Inflammatory macrophage (primary cell): ENCODE measurements at regions not wholly inside any gene's neighbourhood (a gene's known extent, or its start where the extent isn't known, plus 50 kb on each side); places are given as distances from the start of the nearest gene placed in this dataset.
"Not testable (repeated sequence)": the region's sequence is repeated elsewhere in the genome, so short reads cannot be mapped to it uniquely, and the experiment has no call there.

ENCODE experiments used
- DNase-seq, 2 donors: peaks; one replicate each; pipeline ENCODE4 v3.0.0-alpha.2; 2020 to 2022

DNA sequence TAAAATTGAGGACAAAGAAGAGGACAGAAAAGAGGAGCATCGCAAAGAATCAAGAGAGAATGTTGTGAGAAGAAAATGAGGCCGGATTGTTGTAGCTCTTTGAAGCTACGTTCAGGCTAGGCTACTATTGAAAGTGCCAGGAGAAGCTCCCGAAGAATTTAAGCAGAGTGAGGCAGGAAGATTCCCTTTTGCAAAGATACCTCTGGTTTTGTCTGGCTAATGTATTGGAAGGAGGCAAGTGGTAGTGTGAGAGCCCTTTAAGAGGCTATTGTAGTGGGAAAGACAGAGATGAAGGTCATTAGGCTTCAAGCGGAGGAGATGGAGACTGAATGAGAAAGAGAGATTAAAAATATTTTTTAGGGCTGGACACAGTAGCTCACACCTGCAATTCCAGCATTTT is 476.9 kb upstream of the ADGRL2 start:
- DNase-seq: no peak

DNA sequence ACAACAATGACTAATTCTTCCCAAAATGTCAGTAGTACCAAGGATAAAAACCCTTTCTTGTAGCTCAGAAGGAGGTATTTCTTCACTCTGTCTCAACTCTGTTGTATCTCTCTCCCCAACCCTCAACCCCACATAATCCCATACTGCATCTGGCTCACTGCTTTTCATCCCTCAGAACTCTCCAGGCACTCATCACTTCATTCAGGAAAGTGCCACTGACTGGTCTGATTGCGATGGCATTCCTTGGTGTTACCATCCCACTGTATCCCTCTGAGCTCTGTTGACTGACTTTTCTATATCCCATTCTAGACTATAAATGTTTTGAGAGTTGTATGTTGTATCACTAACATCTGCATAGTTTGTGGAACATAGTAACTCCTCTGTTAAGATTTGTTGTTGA is 483.5 kb upstream of the ADGRL2 start:
- no peak for DNase-seq

DNA sequence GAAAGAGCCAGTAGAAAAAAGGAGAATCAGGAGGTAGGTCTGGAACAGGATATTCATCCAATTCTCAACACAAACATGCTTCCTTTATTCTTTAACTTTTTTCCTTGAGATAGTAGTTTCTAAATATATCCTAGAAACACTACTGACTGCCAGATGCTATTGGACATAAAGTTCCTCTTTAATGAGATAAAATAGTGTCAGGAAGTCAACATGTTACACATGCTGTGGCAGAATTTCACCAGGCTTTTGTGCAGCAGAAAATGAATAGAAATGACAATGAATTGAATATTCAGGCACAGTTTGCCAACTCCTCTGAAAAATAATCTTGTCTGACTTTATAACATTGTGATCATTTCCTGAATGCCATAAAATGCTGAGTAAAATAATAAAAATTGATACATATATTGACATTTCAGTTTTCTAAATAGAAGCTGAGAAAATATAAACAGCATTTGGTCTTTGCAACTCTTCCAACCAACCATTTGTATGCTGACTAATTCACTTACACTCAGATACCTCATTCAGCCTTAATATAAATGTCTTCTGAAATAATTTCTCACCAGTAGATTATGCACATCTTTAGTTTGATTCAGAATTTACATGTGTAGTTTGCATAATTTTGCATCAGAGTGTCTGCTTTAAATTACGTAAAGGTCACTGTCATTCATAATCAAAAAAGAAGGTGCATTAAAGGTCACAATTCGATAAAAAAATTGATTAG is 486.1 kb upstream of the ADGRL2 start:
- DNase-seq: peak in 1 of 2 donors; percentile 24

DNA sequence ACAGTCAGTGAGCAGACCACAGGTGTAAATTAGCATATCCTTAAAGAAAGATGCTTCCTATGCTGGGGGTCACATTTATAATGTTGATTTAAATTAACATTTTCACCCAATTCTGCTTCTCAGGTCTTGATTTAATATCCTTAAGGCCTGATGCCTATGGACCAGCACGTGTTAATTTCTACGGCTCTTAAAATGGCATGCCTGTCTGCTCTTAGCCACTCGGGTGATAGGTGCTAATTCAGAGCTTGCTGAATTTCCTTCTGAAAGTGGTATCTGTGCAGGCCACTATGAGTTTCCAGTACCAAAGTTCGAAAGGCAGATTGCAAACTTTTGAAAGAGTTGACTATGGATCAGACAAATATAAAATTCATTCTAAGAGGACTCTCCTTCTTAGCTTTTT is 487.4 kb upstream of the ADGRL2 start:
- DNase-seq: no peak

DNA sequence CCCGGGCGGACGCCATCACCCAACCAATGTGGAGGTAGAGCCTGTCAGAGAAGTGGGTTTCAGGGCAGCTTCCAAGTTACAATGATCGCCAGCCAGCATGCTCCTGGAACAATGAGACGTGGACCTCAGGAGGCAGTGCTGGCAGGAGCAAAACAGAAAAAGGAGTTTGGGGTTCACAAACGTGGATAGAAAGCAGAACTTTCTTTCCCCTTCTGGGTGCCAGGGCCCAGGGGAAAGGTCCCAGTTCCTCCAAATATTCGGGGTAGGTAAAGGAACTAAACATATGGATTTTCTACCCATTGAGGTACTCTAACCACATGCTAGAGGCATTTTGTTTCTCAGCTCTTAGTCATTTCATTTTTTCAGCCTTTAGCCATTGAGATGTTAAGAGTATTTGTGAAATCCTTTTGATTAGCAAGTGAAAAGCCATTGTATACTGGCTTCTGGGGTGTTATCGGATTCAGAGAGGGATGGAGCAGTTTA is 488.4 kb upstream of the ADGRL2 start:
- DNase-seq: no peak

DNA sequence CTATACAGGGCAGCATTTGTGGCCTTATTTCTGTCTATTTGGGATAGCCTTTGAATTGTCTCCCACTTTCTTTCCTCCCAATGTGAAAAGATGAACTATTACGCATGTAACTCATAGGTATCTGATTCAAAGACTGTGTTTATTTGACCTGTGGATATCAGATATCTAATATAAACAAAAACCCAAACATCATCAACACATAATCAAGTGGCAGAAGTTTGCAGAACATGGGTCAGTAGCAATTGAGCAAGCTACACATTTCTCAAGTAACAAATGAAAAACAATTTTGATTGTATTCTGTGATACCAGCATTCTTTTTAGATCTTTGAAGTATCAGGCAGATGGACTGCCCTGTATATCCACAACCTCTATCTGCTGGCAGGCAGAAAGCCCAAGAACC is 490.5 kb upstream of the ADGRL2 start:
- no peak for DNase-seq

DNA sequence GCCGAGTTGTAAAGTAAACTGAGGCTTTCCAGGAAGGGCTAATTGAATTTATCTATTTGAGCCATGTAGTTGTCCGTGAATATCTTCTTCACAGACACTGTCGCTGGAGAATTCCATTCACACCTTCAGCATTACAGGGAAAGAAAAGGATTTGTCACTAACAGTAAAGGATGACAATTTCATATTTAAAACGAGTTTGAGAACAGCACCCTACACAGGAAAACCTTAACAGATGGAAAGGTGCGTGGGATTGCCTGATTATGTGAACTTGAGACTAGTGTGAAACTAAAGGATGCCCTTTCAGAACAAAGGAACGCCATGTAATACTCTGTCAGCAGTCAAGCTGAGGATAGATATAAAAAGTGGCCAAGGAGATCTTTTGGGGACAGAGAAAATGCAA is 492.5 kb upstream of the ADGRL2 start:
- DNase-seq: no peak

DNA sequence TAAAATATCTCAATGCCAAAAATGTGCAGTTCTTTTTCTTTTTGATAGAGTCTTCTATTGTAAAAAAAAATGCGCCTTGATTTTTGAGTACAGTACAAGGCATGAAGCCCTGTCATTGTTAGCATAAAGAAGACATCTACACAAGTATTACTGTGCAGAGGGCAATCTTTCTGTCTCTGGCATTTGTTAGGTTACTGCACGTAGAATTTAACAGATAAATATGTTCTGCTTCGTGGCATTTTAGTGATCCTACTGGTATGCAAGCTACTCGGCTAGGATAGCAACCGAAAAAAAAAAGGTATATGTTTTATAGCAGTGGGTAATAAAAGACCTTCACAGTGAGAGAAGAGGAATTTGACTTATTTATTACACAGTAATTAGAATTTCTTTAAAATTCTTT is 492.9 kb upstream of the ADGRL2 start:
- DNase-seq: no peak

DNA sequence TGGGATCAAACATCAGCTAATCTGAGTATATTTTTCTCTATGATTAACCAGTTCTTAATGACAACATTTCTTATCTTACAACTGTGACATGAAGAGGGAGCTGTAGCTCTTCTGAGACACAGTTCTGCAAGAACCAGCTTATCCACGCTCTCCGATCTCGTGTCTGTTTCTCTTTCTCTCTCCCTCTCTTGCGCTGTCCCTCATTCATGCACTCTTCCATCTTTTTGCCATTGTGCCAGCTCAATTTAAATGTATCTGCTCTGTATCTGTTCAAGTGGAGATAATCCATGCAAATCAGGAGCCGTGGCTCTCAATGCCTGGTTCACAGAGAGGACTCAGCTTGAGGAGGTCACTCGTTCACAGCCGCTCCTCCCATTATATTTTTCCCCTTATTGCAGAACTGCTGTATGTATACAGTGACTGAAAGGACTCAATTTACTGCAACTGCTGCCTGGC is 494.7 kb upstream of the ADGRL2 start:
- DNase-seq: peak in 1 of 2 donors; percentile 11

DNA sequence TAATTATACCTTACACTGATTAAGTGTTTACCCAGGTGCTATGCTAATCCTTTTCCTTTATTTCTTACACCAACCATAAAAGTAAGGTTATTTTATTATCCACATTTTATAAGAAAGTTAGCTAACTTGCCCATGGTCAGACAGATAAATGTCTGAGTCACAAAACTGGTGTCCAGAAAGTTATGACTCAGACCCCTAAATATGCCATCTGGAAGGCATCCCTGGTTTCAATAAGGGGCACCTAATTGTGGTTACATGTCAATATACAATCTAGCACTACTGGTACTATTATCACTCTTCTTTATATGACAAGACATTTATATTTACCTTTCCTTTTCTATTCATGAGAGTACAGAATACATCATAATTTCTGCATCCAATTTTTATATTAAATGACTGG is 496.5 kb upstream of the ADGRL2 start:
- no peak for DNase-seq

DNA sequence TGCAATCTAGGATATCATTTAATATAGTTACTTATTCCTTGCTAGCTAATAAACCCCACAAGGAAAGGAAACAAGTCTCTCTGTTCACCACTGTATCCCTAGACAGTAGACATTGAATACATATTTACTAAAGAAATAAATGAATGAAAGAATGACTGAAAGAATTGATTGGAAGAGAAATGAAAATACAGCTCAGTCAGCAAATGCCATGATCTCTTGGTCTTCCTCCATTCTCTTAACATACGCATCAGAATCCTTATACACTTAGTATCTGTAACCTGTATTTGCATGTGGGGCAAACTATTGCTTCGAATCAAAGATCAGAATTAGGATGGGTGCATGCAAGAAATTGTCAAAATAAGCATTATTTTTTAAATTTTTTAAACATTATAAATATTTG is 500.8 kb upstream of the ADGRL2 start:
- DNase-seq: no peak

DNA sequence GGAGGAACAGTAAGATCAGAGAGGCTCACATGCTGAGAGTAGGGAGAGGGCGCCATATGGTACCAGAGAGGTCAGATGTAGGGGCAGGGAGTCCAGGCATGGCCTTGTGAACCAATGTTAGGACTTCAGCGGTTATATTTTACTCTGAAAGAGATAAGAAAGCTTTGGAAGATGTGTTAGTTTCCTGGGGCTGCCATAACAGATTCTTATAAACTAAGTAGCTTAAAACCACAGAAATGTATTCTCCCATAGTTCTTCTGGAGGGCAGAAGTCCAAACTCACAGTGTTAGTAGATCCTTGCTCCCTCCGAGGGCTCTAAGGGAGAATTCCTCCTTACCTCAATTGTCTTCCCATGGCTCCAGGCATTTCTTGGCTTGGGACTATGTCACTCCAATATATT is 502.5 kb upstream of the ADGRL2 start:
- DNase-seq: no peak

DNA sequence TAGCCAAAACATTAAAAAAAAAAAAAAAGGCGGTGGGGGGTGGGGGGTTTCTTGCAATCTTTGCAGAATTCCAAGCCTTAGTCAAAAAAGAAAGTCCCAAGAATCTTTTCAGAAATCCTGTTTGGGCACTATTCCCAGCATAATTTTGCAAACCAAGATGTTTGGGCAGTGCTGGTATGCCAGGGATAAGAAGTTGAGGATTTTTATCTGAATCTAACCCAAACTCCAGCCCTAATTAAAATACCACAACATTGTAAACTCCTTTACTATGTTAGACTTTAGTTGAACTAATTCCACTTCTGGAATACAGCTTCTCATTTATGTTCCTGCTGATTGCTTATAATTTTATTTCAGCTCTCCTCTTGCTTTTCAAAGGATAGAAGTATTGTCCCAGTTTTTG is 504.1 kb upstream of the ADGRL2 start:
- DNase-seq: no peak

DNA sequence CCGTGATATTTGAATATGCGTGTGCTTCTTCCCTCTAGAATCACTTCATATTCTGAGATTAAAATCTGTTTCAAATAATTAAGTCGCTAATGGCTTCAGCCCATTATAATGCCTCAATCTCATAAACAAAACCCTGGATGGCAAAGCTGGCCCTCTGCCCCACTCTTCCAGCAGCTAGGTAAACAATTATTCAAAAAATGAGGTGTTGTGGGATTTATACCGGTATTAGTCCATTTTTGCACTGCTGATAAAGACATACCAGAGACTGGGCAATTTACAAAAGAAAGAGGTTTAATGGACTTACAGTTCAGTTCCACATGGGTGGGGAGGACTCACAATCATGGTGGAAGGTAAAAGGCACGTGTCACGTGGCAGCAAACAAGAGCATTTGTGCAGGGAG is 510.4 kb upstream of the ADGRL2 start:
- no peak for DNase-seq

DNA sequence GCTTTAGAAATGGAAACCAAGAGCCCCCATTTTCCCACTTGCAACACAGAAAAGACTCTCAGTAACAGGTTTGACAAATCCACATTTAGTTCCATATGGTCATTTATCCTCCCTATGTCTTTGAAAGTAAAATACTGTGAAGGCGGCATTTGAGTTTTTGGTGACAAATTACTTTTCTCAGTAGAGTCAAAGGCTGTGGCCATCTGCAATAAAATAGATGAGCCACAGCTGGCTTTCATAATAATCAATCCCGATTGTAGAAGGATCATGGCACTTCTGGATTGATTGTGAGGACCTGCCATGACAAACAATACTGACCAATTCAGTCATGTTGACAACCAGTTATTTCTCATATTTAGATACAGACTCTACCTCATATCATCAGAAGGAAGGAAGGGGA is 512.0 kb upstream of the ADGRL2 start:
- DNase-seq: no peak

DNA sequence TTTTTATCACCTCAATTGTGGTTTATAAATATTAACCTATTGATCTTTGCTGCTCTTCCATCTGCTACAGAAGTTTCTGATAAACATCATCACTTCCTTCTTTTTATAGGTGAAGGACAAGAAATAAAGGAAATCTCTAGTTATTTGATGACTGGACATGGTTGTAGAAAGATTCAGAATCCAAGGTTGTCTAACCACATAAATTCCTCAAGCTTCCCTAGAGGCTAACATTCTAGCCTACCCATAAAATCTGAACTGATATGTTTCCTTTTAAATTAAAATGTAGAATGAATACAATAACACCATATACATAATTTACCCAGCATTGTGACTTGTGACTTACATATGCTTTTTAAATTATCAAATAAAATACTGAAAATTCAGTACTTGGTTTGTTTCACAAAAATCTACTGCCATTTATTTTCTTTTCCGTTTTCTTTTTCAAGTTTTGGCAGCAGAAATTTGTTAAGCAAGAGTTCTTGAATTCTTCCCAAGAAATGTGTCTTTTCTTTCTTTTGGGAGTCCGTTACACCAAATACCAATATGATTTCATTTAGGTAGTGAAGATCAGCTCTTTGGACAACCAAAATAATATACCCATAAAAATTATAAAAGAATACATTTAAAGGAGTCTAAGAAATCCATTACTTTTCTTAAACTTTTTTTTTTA is 513.2 kb upstream of the ADGRL2 start:
- no peak for DNase-seq

DNA sequence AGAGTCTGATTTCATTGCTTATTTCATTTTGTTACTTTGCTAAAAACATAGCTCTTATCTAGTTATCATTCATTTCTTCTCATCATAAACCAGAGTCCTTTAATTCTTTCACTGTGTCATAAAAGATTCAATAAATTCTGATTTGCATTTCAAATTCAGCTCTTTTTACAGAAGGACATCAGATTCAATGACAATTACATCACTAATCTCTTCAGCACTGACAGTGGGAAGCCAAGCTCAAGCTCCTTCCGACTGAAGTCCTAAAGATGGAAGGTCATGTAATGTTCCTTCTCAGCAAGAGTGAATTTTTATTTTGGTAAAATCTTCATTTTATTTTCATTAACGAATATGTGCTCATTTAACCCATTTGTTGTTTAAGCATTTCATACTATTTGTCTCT is 530.7 kb upstream of the ADGRL2 start:
- DNase-seq: no peak

DNA sequence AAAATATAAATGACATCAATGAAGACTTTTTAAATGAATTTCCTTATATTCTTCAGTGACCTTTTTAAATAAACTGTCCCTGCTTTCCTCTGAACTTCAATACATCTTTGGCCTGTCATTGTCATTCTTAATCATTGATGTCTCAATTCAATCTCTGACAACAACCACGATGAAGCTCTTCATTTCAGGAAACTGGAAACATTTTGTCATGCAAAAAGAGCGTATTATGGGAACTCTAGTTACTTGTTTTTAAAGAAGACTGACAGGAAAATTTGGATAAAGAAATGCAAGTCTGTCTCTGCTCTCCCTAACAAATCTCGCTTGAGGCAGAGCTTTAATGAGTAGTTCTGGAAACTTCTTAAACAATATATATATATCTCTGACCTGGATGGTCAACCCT is 535.8 kb upstream of the ADGRL2 start:
- no peak for DNase-seq

DNA sequence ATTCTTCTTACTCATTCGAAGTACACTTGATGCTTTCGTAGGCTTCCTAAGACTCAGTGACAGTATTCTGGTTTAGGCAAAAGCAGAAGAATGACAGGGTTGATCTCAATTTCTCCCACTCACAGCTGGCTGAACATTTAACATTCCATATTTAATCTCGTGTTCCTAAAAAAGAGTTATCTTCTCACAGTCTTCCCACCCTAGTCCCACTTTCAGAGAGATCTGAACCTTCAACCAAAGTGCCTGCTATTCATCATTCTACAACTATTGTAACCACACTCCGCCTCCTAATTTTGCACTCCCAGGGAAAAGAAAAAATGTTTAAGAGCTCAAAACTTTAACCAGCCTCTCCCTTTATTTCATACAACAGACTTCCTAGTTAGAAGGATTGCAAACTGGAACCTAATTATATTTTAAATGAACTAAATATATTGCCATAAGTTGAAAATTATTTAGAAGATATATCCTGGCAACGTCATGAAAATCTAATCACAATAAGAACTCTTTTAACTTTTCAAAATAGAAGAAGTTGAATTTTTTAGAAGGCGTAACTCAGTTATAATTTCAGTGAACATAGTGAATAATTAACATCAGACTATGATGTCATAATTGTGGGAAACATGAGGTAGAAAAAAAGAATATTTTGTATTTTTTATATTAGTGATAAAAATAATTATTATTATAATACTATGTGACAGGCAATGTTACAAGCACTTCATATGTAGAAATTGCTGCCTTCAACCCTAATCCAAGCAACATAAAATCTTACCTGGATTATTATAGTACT is 540.9 kb upstream of the ADGRL2 start:
- DNase-seq: no peak

DNA sequence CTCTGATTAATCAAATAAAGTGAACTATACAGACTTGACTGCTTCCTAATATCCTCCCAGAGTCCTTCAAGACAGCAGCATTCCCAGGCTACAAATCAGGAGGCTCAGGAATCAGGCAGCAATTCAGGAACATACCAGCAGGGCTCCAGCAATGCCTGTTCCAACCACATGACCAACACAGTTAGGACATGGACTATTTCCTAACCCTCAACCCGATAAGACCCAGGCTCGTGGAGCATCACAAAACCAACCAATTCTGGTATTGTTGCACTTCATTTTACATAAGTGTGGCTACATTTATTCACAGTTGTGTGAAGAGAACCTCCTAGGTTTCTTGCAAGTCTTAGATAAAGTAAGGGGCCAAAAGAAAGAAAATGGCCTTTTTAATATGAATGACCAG is 546.2 kb upstream of the ADGRL2 start:
- no peak for DNase-seq

DNA sequence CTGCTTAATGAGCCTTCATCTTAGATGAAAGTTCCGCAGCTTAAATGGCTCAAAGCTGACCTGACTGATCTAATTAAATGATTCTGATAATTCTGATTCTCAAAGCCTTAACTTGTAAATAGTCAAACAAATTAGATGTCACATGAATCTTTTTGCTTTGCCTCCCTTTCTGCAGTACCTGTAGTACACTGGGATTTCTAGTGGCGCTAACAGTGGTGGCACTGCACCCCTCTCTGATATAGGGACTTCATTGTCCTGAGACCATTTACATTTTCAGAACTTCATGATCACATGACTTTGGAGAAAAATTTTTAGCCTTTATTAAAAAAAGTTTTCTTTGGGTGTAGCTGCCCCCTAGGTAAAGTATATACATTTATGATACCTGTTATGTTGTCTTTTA is 546.7 kb upstream of the ADGRL2 start:
- DNase-seq: no peak

DNA sequence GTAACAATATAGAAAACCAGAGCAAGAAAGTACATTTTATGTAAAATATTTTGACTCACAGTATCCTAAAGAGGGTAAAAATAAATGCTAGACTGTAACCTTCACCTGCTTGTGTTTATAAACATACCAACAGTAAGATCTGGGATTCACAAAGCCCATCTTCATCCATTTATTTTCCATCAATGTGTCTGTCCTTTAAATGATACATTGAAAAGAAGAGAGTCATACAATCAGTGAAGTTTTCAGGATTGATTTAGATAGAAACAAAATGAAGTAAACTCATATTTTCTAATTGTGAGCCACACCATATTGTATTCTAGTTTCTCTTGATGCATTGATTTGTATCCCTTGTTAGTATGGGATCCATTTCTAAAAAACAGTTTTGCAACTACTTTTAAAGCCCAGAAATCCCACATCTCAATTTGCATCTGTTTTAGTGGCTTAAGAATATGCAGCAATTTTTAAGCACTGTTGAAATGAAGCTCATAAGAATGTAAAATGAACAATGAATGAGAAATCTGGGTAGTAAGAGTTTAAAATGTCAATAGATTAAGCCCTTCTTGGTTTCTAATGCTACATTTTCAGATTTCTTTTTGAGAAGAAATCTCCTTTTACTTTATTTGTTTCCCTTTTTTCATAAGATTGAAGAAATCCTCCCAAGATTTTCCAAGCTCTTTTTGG is 548.1 kb upstream of the ADGRL2 start:
- no peak for DNase-seq

DNA sequence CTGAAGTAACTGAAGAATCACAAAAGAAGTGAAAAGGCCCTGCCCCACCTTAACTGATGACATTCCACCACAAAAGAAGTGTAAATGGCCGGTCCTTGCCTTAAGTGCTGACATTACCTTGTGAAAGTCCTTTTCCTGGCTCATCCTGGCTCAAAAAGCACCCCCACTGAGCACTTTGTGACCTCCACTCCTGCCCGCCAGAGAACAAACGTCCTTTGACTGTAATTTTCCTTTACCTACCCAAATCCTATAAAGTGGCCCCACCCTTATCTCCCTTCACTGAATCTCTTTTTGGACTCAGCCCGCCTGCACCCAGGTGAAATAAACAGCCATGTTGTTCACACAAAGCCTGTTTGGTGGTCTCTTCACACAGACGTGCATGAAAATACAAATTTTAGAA is 549.9 kb upstream of the ADGRL2 start:
- not testable (repeated sequence) for DNase-seq
